ENCODE measurements at regions not wholly inside any gene's neighbourhood (a gene's known extent, or its start where the extent isn't known, plus 50 kb on each side); places are given as distances from the start of the nearest gene placed in this dataset.
"Not testable (repeated sequence)": the region's sequence is repeated elsewhere in the genome, so short reads cannot be mapped to it uniquely, and the experiment has no call there.

DNA sequence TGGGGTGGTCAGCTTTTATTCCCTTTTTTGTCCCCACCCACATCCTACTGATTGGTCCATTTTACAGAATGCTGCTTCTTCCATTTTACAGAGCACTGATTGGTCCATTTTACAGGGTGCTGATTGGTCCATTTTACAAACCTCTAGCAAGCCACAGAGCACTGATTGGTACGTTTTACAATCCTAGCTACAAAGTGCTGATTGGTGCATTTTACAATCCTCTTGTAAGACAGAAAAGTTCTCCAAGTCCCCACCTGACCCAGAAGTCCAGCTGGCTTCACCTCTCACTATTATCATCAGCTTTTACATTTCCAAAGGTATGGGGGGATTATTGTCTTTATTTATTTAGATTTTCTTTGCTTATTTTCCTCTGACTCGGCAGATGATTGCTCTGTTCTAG, 390.4 kb upstream of the STXBP6 start:
- H3K36me3 ChIP-seq (ENCODE audit: control insufficient read depth in 1 of 2, insufficient read depth in 2 of 2, low read length in 2 of 2); DNase-seq; H2BK12ac ChIP-seq (ENCODE audit: low read length); H3K4me2 ChIP-seq (ENCODE audit: low read length); H3K18ac ChIP-seq (ENCODE audit: low read length); H3K4me3 ChIP-seq (ENCODE audit: low read depth, low read length); H3K27me3 ChIP-seq (ENCODE audit: insufficient read depth, low read length); H2BK120ac ChIP-seq (ENCODE audit: insufficient read depth, low read length, poor library complexity); H2BK5ac ChIP-seq (ENCODE audit: low read depth, low read length, poor library complexity); H3K4me1 ChIP-seq (ENCODE audit: control insufficient read depth in 1 of 2, insufficient read depth in 2 of 2, low read length in 2 of 2); H4K8ac ChIP-seq (ENCODE audit: low read depth, low read length); H2AFZ ChIP-seq (ENCODE audit: insufficient read depth, low read length, poor library complexity); H3K9ac ChIP-seq (ENCODE audit: low read length); H4K91ac ChIP-seq (ENCODE audit: low read depth, low read length); H3K4ac ChIP-seq (ENCODE audit: low read depth, low read length); H3K23ac ChIP-seq (ENCODE audit: low read length); H2AK5ac ChIP-seq (ENCODE audit: low read length); H3K14ac ChIP-seq (ENCODE audit: low read length); H3K79me2 ChIP-seq (ENCODE audit: control insufficient read depth, insufficient read depth, low read length, poor library complexity); H3K79me1 ChIP-seq (ENCODE audit: low read length); H3K9me3 ChIP-seq (ENCODE audit: insufficient read depth, low read depth, low read length); H3K27ac ChIP-seq (ENCODE audit: low read depth, low read length); H4K12ac ChIP-seq (ENCODE audit: low read depth, low read length): not testable (repeated sequence)
- WGBS (ENCODE audit: extremely low coverage, insufficient coverage, insufficient read length): no CpG with 5 or more reads among the region's 2 CpGs

DNA sequence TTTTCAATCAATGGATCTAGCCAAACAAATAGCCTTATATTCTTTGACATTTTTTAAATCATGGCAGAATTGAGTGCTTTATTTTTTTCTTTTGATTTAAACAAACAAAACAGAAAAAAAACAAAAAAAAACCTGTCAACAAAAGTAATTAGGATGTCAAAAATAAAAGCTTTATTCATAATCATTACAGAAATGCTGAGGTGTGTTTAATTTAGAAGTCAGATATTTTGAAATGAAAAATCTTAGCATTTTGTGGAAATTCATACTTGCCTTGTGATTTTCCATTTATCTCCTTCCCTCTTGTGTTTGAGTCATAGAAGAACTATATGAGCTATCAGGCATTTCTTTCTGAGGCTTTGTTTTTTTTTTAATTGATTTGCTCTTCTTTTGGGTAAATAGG, 387.0 kb upstream of the STXBP6 start:
- Histone ChIP-seq H3K14ac (ENCODE audit: low read length) (no peak overlapping the region), H3K9me3 (ENCODE audit: insufficient read depth, low read depth, low read length) (no peaks in the 10 kb centered on the region), H3K4me1 (ENCODE audit: control insufficient read depth in 1 of 2, insufficient read depth in 2 of 2, low read length in 2 of 2) (no peaks in the 10 kb centered on the region), H3K9ac (ENCODE audit: low read length) (no peak overlapping the region), H2BK12ac (ENCODE audit: low read length) (no peak overlapping the region), H3K4ac (ENCODE audit: low read depth, low read length) (no peak overlapping the region), H3K4me3 (ENCODE audit: low read depth, low read length) (no peak overlapping the region), H3K27me3 (ENCODE audit: insufficient read depth, low read length) (no peaks in the 10 kb centered on the region), H3K36me3 (ENCODE audit: control insufficient read depth in 1 of 2, insufficient read depth in 2 of 2, low read length in 2 of 2) (no peaks in the 10 kb centered on the region), H3K4me2 (ENCODE audit: low read length) (no peak overlapping the region), H3K79me1 (ENCODE audit: low read length) (no peaks in the 10 kb centered on the region), H3K27ac (ENCODE audit: low read depth, low read length) (no peak overlapping the region), H4K91ac (ENCODE audit: low read depth, low read length) (no peak overlapping the region), H3K23ac (ENCODE audit: low read length) (no peak overlapping the region), H3K79me2 (ENCODE audit: control insufficient read depth, insufficient read depth, low read length, poor library complexity) (no peaks in the 10 kb centered on the region), H4K12ac (ENCODE audit: low read depth, low read length) (no peak overlapping the region), H4K8ac (ENCODE audit: low read depth, low read length) (no peak overlapping the region), H2BK120ac (ENCODE audit: insufficient read depth, low read length, poor library complexity) (no peak overlapping the region), H2BK5ac (ENCODE audit: low read depth, low read length, poor library complexity) (no peak overlapping the region), H2AK5ac (ENCODE audit: low read length) (no peak overlapping the region), H3K18ac (ENCODE audit: low read length) (no peak overlapping the region), H2AFZ (ENCODE audit: insufficient read depth, low read length, poor library complexity) (no peak overlapping the region)
- DNase-seq: no peak

DNA sequence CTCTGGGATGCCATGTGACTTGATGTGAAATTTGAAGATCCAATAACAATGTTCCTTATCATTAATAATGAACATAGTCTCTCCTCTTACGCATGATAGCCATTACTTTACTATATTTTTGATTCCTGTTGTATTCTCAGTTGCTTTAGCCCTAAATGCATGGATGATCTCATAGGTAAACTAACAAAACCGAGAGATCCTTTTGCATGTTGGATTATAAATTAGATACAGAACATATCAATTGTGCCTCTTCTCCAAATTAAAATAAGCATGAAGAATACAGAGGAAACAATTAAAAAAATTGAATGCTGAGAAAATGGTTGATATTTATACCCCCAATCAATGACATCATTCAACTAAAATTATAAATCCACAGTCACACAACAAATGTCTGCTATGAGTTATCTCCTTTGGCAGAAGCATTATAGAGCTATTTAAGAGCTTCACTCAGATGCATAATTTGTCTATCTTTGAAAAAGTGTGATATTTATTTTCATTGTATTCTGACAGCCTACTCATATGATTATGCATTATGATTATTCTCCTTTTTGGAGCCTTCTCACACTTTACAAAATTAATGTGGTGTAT, 386.4 kb upstream of the STXBP6 start:
- Histone ChIP-seq H2BK120ac (ENCODE audit: insufficient read depth, low read length, poor library complexity) (no peak overlapping the region), H3K27ac (ENCODE audit: low read depth, low read length) (no peak overlapping the region), H3K79me2 (ENCODE audit: control insufficient read depth, insufficient read depth, low read length, poor library complexity) (no peaks in the 10 kb centered on the region), H3K14ac (ENCODE audit: low read length) (no peak overlapping the region), H3K4me2 (ENCODE audit: low read length) (no peak overlapping the region), H2BK5ac (ENCODE audit: low read depth, low read length, poor library complexity) (no peak overlapping the region), H3K18ac (ENCODE audit: low read length) (no peak overlapping the region), H3K4me3 (ENCODE audit: low read depth, low read length) (no peak overlapping the region), H4K8ac (ENCODE audit: low read depth, low read length) (no peak overlapping the region), H3K9ac (ENCODE audit: low read length) (no peak overlapping the region), H4K91ac (ENCODE audit: low read depth, low read length) (no peak overlapping the region), H3K23ac (ENCODE audit: low read length) (no peak overlapping the region), H4K12ac (ENCODE audit: low read depth, low read length) (no peak overlapping the region), H2AK5ac (ENCODE audit: low read length) (no peak overlapping the region), H3K4me1 (ENCODE audit: control insufficient read depth in 1 of 2, insufficient read depth in 2 of 2, low read length in 2 of 2) (no peaks in the 10 kb centered on the region), H3K79me1 (ENCODE audit: low read length) (no peaks in the 10 kb centered on the region), H3K9me3 (ENCODE audit: insufficient read depth, low read depth, low read length) (no peaks in the 10 kb centered on the region), H2BK12ac (ENCODE audit: low read length) (no peak overlapping the region), H2AFZ (ENCODE audit: insufficient read depth, low read length, poor library complexity) (no peak overlapping the region), H3K27me3 (ENCODE audit: insufficient read depth, low read length) (no peaks in the 10 kb centered on the region), H3K36me3 (ENCODE audit: control insufficient read depth in 1 of 2, insufficient read depth in 2 of 2, low read length in 2 of 2) (no peaks in the 10 kb centered on the region), H3K4ac (ENCODE audit: low read depth, low read length) (no peak overlapping the region)
- WGBS (ENCODE audit: extremely low coverage, insufficient coverage, insufficient read length): no CpG with 5 or more reads among the region's 2 CpGs
- DNase-seq: no peak

DNA sequence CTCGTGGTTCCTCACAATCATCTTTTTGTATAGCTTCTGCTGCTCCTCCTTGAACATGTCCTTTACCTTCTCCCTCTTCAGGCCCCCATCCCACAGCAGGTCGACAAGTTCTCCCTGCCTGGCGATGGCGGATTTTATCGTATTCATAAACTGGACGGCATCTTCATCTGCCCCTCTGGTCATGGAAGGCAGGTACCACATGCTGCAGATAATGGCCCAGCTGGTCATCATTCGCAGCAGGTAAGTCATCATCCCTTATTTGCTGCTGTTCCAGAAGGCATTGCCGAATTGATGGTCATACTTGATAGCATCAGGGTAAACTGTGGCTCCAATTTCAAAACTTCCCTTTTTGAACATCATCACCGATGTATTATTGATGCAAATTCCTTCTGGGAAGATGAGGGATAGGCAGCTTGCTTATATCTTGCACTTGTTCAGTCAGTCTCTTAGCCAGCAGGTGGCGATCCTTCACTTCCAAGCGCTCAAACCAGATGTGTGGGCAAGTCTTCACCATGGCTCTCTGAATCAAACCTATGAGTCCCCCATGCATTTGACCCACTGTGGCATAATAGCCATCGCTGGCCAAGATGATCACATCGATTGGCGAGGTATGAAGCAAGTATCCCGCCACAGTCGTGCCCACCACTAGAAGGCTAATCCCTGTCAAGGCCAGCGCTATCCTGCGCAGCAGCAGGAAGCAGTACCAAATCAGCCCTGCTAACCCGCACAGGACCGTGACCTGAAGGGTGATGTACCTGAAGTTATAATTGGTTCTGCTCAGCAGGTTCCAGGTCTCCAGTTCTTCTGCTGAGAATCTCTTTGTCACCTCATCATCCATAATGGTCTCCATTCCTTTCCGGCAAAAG, 381.5 kb upstream of the STXBP6 start:
- no peaks in the 10 kb centered on the region for H3K27me3 ChIP-seq (ENCODE audit: insufficient read depth, low read length)
- H3K18ac ChIP-seq (ENCODE audit: low read length): no peak overlapping the region
- peak overlapping the region; percentile 6 for H3K4me3 ChIP-seq (ENCODE audit: low read depth, low read length)
- H3K4me1 ChIP-seq (ENCODE audit: control insufficient read depth in 1 of 2, insufficient read depth in 2 of 2, low read length in 2 of 2): no peaks in the 10 kb centered on the region
- no peak overlapping the region for H2BK120ac ChIP-seq (ENCODE audit: insufficient read depth, low read length, poor library complexity)
- no peak overlapping the region for H3K4ac ChIP-seq (ENCODE audit: low read depth, low read length)
- no peak overlapping the region for H4K8ac ChIP-seq (ENCODE audit: low read depth, low read length)
- no peak overlapping the region for H3K4me2 ChIP-seq (ENCODE audit: low read length)
- H3K14ac ChIP-seq (ENCODE audit: low read length): no peak overlapping the region
- no peaks in the 10 kb centered on the region for H3K79me2 ChIP-seq (ENCODE audit: control insufficient read depth, insufficient read depth, low read length, poor library complexity)
- peaks cover 5% of the 10 kb centered on the region for H3K9me3 ChIP-seq (ENCODE audit: insufficient read depth, low read depth, low read length)
- no peak overlapping the region for H3K27ac ChIP-seq (ENCODE audit: low read depth, low read length)
- H3K23ac ChIP-seq (ENCODE audit: low read length): no peak overlapping the region
- H2AFZ ChIP-seq (ENCODE audit: insufficient read depth, low read length, poor library complexity): no peak overlapping the region
- no peaks in the 10 kb centered on the region for H3K79me1 ChIP-seq (ENCODE audit: low read length)
- WGBS (ENCODE audit: extremely low coverage, insufficient coverage, insufficient read length): no CpG with 5 or more reads among the region's 21 CpGs
- no peak overlapping the region for H4K12ac ChIP-seq (ENCODE audit: low read depth, low read length)
- H2AK5ac ChIP-seq (ENCODE audit: low read length): no peak overlapping the region
- no peaks in the 10 kb centered on the region for H3K36me3 ChIP-seq (ENCODE audit: control insufficient read depth in 1 of 2, insufficient read depth in 2 of 2, low read length in 2 of 2)
- no peak overlapping the region for H2BK12ac ChIP-seq (ENCODE audit: low read length)
- no peak overlapping the region for H4K91ac ChIP-seq (ENCODE audit: low read depth, low read length)
- H2BK5ac ChIP-seq (ENCODE audit: low read depth, low read length, poor library complexity): no peak overlapping the region
- DNase-seq: peak in 1 of 2 donors; percentile 15
- H3K9ac ChIP-seq (ENCODE audit: low read length): no peak overlapping the region
